Calu3 (cell line): ENCODE measurements at regions not wholly inside any gene's neighbourhood (a gene's known extent, or its start where the extent isn't known, plus 50 kb on each side); places are given as distances from the start of the nearest gene placed in this dataset.

Source experiments
- BruUV-seq: library from RNA; stranded (reverse); fragments of 400-500 nt; replicated peaks from 2 replicates; lab custom pipeline; 2021; lab: Mats Ljungman, UMichigan
- CTCF ChIA-PET: fragments of 300-600 bp; sonication (Branson Sonifier 250); formaldehyde crosslinking; loops from one replicate; lab custom pipeline; 2022; ENCODE audit warnings: antibody characterized with exemption; lab: Charles Lee
- DNase-seq: peaks from one replicate; pipeline ENCODE4 v3.0.0; 2022
- H3K27ac Mint-ChIP-seq: one replicate; pipeline ENCODE4 v1.8.0; 2022; ENCODE audit warnings: mixed read lengths; ENCODE audit not compliant: unreplicated experiment
- H3K27me3 Mint-ChIP-seq: one replicate; pipeline ENCODE4 v1.8.0; 2022; ENCODE audit warnings: mixed read lengths; ENCODE audit not compliant: unreplicated experiment
- H3K36me3 Mint-ChIP-seq: one replicate; pipeline ENCODE4 v1.8.0; 2022; ENCODE audit warnings: mild to moderate bottlenecking, moderate library complexity, mixed read lengths; ENCODE audit not compliant: insufficient read depth, unreplicated experiment
- H3K4me1 Mint-ChIP-seq: one replicate; pipeline ENCODE4 v1.8.0; 2022; ENCODE audit warnings: mild to moderate bottlenecking, low read depth, mixed read lengths; ENCODE audit not compliant: unreplicated experiment
- H3K4me3 Mint-ChIP-seq: one replicate; pipeline ENCODE4 v1.8.0; 2022; ENCODE audit warnings: mild to moderate bottlenecking, low read depth, moderate library complexity, mixed read lengths; ENCODE audit not compliant: unreplicated experiment
- H3K9me3 Mint-ChIP-seq: one replicate; pipeline ENCODE4 v1.8.0; 2022; ENCODE audit warnings: low read depth, mixed read lengths; ENCODE audit not compliant: unreplicated experiment
- intact Hi-C: fragments of 100-400 bp; cut with micrococcal nuclease; formaldehyde crosslinking; loops from one replicate; pipeline ENCODE4 v1.10.0; 2022; ENCODE audit not compliant: unreplicated experiment
- TF ChIP-seq, protein P1 (sequence below): fragments of 200-600 bp; IDR thresholded peaks from one replicate; pipeline ENCODE4 v1.8.0; 2022; ENCODE audit warnings: antibody characterized with exemption; ENCODE audit not compliant: unreplicated experiment

DNA sequence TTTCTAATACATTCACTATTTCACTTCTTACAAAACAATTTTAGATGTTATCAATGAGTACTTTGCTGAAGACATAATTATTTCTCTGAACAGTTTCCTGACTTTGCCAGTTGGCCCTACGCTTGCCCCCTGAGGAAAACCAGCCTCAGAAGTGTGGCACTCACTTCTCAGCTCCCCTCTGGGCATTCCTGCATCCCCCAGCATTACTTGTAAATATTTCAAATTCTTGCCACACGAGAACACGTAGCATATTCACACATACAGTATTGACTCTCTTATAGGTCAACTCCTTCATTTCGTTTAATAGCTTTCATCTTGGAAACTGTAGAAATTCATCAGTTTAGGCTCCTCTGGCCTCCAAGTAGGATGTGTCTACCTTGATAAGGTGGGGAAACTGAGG is 65.2 kb downstream of the OTX2 start:
- no peaks in the 10 kb centered on the region for H3K9me3 Mint-ChIP-seq
- no peaks in the 10 kb centered on the region for H3K36me3 Mint-ChIP-seq
- H3K4me3 Mint-ChIP-seq, result no peak overlapping the region
- no TSS peak for BruUV-seq
- H3K27me3 Mint-ChIP-seq, result peaks cover 48% of the 10 kb centered on the region
- TF ChIP-seq, protein P1, sequence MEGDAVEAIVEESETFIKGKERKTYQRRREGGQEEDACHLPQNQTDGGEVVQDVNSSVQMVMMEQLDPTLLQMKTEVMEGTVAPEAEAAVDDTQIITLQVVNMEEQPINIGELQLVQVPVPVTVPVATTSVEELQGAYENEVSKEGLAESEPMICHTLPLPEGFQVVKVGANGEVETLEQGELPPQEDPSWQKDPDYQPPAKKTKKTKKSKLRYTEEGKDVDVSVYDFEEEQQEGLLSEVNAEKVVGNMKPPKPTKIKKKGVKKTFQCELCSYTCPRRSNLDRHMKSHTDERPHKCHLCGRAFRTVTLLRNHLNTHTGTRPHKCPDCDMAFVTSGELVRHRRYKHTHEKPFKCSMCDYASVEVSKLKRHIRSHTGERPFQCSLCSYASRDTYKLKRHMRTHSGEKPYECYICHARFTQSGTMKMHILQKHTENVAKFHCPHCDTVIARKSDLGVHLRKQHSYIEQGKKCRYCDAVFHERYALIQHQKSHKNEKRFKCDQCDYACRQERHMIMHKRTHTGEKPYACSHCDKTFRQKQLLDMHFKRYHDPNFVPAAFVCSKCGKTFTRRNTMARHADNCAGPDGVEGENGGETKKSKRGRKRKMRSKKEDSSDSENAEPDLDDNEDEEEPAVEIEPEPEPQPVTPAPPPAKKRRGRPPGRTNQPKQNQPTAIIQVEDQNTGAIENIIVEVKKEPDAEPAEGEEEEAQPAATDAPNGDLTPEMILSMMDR, result no peak
- H3K27ac Mint-ChIP-seq, result no peak overlapping the region
- CTCF ChIA-PET, result no interaction called here
- no peaks in the 10 kb centered on the region for H3K4me1 Mint-ChIP-seq
- intact Hi-C loops, result no loop called here
- DNase-seq, result no peak

DNA sequence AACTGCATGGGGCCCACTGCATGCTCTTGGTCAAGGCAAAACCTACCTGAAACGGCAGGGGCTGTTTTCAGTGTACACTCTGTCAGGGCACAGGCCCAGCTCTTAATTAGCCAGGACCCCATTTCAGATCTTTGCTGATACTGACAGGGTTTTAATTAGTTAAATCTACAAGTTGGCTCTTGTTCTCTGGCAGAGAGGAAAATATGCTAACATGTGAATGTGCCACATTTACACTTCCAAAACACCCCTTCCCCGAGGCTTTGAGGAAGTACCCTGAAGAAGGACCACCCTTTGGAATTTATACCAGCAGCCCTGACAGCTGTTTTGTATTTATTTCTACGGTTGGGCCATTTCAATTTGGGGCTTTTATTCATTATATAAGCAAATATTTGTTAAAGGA is 66.3 kb downstream of the OTX2 start:
- no peak overlapping the region for H3K4me3 Mint-ChIP-seq
- no peak overlapping the region for H3K27ac Mint-ChIP-seq
- intact Hi-C loops, result no loop called here
- no peaks in the 10 kb centered on the region for H3K9me3 Mint-ChIP-seq
- BruUV-seq, result no TSS peak
- CTCF ChIA-PET, result no interaction called here
- H3K36me3 Mint-ChIP-seq, result no peaks in the 10 kb centered on the region
- H3K4me1 Mint-ChIP-seq, result no peaks in the 10 kb centered on the region
- H3K27me3 Mint-ChIP-seq, result peaks cover 38% of the 10 kb centered on the region
- TF ChIP-seq, protein P1, result no peak
- DNase-seq, result no peak

- BruUV-seq, result no TSS peak
- H3K27ac Mint-ChIP-seq, result no peak overlapping the region
- no peaks in the 10 kb centered on the region for H3K9me3 Mint-ChIP-seq
- H3K4me1 Mint-ChIP-seq, result no peaks in the 10 kb centered on the region
- H3K36me3 Mint-ChIP-seq, result no peaks in the 10 kb centered on the region
- TF ChIP-seq, protein P1, result no peak
- CTCF ChIA-PET, result no interaction called here
- H3K27me3 Mint-ChIP-seq, result peaks cover 34% of the 10 kb centered on the region
- no peak for DNase-seq
- H3K4me3 Mint-ChIP-seq, result no peak overlapping the region
- intact Hi-C loops, result no loop called here
Measured at GRCh38 chr14:56742391-56742878, 67.8 kb downstream of the OTX2 start.

GRCh38 chr14:56741325-56741724 is 69.0 kb downstream of the OTX2 start:
- Mint-ChIP-seq H3K4me3 (no peak overlapping the region), H3K27me3 (peaks cover 36% of the 10 kb centered on the region), H3K27ac (no peak overlapping the region), H3K4me1 (no peaks in the 10 kb centered on the region), H3K9me3 (no peaks in the 10 kb centered on the region), H3K36me3 (no peaks in the 10 kb centered on the region)
- intact Hi-C loops, result no loop called here
- no TSS peak for BruUV-seq
- no peak for DNase-seq
- CTCF ChIA-PET, result no interaction called here
- TF ChIP-seq, protein P1, result no peak
